ENCODE measurements at regions not wholly inside any gene's neighbourhood (a gene's known extent, or its start where the extent isn't known, plus 50 kb on each side); places are given as distances from the start of the nearest gene placed in this dataset.

GRCh38 chr5:9922719-9923118, 292.6 kb upstream of the TAS2R1 start:
- no peak for DNase-seq

DNA sequence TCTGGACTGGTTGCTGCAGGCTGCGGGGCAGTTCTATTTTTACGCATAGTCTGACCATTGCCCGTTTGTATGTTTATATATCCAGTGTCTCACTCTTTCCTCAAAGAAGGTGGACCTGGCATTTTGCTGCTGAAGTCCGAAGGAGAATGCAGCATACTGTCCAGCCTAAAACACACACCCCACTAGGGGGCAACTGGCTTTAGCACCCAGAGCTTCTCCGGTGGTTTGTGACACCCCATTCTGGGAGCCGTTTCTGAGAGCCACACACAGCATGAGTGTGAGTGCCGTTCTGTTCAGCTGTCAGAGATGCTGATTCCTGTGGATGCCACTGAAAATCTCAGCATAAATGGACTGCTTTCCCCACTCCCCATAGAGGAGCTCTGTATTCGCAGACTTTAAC, 290.5 kb upstream of the TAS2R1 start:
- no peak for DNase-seq

- no peak for DNase-seq
These were observed 289.3 kb upstream of the TAS2R1 start for GRCh38 chr5:9919306-9920030.

GRCh38 chr5:9905661-9906060, 275.5 kb upstream of the TAS2R1 start:
- DNase-seq: no peak

GRCh38 chr5:9903801-9904200, 273.6 kb upstream of the TAS2R1 start:
- DNase-seq: no peak

- peak in 1 of 2 donors; percentile 7 for DNase-seq
These were observed 268.2 kb upstream of the TAS2R1 start for GRCh38 chr5:9898319-9898718.

DNA sequence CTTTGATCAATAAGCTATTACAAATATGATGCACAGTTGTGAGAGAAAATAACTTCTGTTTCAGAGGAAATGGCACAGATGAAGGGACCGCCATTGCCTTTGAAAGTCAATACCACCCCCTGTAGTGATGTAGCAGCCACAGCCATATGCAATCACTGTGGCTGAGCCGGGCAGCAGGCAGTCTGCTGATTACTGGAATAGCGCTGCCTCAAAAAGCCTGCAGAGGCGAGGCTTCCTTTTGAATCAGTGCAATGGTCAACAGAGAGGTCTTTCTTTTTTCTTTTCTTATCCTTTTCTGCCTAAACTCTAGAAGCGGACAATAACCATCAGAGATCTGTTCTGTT, 265.1 kb upstream of the TAS2R1 start:
- DNase-seq: no peak

GRCh38 chr5:9894571-9895301, 264.6 kb upstream of the TAS2R1 start:
- no peak for DNase-seq

DNA sequence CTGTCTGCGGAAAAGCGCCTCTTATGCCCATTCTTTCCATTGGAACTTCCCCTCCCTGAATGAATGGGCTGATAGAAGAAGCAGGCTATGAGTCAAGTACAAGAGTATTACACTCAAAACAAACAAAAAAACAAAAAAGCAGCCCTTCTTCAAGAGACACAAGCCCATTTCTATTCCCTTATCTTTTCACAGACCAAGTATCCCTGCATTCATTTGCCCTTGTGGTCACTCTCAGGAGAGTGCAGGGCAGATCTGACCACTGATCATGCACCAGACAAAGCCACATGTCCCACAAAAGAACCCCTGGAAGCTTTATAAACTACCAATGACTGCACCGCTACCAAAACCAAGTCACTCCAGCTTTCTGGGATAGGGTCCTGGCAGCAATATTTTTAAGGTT, 262.5 kb upstream of the TAS2R1 start:
- no peak for DNase-seq

GRCh38 chr5:9889511-9889910, 259.4 kb upstream of the TAS2R1 start:
- DNase-seq: no peak

DNA sequence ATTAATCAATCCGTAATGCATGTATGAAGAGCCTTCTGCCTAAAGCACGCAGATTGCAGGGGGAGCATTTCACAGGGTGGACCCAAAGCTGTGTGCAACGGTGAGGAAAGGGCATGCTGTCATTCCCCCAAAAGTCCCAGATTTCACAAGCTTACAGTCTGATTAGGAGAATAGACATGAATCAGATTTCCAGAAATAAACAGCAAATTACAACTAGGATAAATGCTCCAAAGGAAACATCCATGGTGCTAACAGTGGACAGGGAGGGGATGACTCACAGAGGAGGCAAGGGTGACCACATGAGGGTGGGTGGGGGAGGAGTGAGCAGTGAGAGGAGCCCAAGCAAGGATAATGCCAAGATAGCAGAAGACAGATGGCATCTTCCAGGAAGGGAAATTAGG, 258.4 kb upstream of the TAS2R1 start:
- no peak for DNase-seq

GRCh38 chr5:9885164-9885563, 255.0 kb upstream of the TAS2R1 start:
- no peak for DNase-seq

DNA sequence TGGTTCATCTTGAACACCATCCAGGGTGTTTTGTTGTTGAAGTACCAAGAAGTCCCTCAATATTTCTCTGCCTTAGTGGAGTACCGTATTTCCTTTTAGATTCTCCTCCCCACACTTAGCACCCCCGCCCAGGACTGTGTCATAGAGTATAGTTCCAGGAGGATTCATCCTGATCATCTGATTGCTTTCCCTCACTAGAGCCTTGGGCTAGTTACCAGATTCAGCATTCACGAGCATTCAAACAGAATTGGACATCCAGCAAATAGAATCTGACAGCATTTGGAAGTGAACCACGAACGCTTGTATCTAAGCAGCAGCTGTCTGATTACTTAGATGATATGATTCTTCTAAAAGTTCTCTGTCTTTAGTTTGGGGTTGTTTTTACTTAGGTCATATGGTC, 248.1 kb upstream of the TAS2R1 start:
- peak in 1 of 2 donors; percentile 4 for DNase-seq

- DNase-seq: no peak
These were observed 247.3 kb upstream of the TAS2R1 start for GRCh38 chr5:9877488-9877887.

DNA sequence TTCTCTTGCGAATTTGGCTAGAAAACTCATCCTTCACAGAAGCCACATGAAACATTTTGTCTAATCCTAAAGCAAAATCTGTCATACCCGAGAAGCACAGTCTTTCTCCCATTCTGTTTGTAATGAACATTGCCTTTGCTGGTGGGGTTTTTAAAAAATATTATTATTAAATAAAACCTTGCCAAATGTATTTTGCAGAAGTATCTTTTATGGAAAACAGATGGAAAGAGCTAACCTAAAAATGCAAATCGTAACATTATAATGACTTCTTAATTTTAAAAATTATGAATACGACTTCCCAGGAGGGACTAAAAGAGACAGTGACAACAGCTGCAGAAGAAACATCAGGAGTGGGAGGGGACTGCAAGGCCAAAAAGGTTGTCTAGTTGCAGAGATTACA, 246.3 kb upstream of the TAS2R1 start:
- no peak for DNase-seq

DNA sequence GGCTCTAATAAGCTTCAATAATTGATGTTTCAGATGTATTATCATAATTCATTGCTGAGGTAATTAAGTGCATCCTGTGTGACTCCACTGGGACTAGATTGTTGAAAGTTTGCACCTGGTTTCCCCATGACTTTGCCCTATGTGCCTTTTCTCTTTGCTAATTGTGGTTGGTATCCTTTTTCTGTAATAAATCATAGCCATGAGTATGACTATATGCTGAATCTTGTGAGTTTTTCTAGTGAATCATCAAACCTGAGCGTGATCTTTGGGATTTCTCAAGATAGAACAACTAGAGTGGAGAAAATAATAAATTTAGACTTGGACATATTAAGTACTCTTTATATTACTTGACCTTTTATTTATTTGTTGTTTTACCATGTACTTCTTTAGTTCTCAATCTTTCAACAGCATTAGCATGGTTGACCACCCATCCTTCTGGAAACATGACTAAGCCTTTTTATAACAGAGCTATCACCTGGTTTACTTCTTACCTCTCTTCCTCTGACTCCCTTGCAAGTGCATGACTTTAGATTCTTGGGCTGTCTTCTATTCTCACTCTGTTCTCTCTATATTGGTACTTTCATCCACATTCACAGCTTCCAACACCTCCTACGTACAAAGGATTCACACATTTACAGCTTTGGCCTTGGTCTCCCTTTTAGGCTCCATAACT, 239.6 kb upstream of the TAS2R1 start:
- DNase-seq: no peak

- no peak for DNase-seq
These were observed 235.4 kb upstream of the TAS2R1 start for GRCh38 chr5:9865574-9865973.

GRCh38 chr5:9864791-9865190, 234.6 kb upstream of the TAS2R1 start:
- DNase-seq: no peak

GRCh38 chr5:9863486-9863885, 233.3 kb upstream of the TAS2R1 start:
- DNase-seq: no peak

- DNase-seq: no peak
These were observed 231.6 kb upstream of the TAS2R1 start for GRCh38 chr5:9861666-9862256.

DNA sequence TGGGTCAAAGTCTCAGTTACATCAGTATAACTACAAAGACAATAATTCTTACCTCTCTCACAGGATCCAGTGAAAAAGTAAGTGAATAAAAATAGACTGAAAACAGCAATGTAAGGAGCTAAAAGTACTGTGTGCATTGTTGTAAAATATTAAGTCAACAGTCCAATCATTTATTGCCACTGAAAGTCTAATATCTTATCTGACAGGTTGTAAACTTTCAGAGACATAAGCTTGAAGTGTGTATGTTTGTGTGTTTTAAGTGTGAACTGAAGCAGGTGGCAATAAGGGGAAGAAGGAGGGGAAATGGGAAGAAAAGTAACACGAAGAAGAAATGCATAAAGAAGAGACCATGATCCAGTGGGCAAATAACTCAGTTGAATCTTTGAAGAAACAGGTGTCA, 229.7 kb upstream of the TAS2R1 start:
- no peak for DNase-seq

DNA sequence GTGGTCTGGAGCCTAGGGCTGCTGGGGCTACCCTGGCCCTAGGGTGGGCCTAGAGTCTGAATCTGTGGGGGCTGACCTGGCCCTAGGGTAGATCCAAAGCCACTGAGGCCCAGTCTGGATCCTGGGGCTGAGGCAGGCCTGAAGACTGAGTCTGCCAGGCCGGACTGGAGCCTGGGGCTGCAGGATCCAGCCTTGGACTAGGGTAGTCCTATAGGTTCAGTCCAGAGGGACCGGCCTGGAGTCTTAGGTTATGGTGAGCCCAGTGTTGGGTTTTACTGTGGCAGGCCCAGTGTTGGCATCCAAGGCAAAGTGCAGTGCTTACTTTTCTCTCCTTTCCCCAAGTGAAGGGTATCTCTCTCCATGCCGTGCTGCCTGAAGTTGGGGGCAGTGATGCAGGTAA, 227.9 kb upstream of the TAS2R1 start:
- no peak for DNase-seq

GRCh38 chr5:9853309-9853708, 223.2 kb upstream of the TAS2R1 start:
- no peak for DNase-seq

Data from right lung (tissue), 2 donors.